ENCODE measurements at regions not wholly inside any gene's neighbourhood (a gene's known extent, or its start where the extent isn't known, plus 50 kb on each side); places are given as distances from the start of the nearest gene placed in this dataset.
"Not testable (repeated sequence)": the region's sequence is repeated elsewhere in the genome, so short reads cannot be mapped to it uniquely, and the experiment has no call there.

DNA sequence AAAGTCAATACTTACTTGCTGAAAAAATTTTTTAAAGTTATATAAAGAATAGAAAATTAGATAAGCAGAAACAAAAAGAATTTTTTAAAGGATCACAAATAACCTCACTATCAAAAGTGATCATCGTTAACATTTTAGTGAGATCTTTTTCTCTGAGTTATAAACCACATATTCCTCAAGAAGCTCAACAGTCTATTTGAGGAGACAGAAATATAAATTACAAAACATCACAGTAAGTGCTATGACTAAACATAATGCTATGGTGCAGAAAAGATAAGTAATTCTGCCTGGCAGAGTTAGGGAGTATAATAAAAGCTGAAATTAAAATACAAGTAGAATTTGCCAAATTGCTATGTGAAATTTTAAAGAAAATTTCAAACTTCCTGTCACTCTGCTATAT, 226.7 kb downstream of the LMBRD1 start:
- H3K27me3 ChIP-seq (ENCODE audit: control insufficient read depth, insufficient read depth, low read length), result no peaks in the 10 kb centered on the region
- H3K4me3 ChIP-seq (ENCODE audit: insufficient read depth, low read depth, low read length), result no peak overlapping the region
- no peaks in the 10 kb centered on the region for H3K36me3 ChIP-seq (replicated peaks; ENCODE audit: control insufficient read depth, insufficient read depth, low read length)
- DNase-seq, result no peak

DNA sequence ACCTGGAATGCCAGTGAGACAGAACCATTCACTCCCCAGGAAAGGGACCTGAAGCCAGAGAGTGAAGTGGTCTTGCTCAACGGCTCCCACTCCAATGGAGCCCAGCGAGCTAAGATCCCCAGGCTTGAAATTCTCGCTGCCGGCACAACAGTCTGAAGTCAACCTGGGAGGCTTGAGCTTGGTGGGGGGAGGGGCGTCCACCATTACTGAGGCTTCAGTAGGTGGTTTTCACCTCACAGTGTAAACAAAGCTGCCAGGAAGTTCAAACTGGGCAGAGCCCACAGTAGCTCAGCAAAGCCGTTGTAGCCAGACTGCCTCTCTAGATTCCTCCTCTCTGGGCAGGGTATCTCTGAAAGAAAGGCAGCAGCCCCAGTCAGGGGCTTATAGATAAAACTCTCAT, 236.2 kb downstream of the LMBRD1 start:
- H3K4me3 ChIP-seq (ENCODE audit: insufficient read depth, low read depth, low read length); H3K27me3 ChIP-seq (ENCODE audit: control insufficient read depth, insufficient read depth, low read length); DNase-seq; H3K36me3 ChIP-seq (replicated peaks; ENCODE audit: control insufficient read depth, insufficient read depth, low read length): not testable (repeated sequence)

DNA sequence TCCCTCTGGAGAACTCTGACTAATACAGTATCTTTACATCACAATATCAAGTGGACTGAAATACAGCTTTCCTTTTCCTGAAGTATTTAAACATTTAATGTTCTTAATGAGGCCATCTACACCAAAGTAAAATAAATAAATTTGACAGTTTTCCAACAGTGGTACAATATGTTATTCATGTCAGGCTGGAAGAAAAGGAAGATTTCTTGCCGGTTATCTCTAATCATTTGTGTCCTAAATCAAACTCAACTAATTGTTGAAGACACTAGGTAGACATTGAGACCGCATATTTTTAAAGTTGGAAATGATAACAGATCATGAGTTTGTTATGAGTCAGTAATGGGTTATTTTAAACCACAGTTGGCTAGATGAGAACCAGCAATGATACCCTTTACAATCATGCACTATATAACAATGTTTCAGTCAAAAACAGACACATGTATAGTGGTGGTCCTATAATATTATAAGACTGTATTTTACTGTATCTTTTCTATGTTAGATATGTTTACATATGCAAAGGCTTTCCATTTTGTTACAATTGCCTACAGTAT, 241.6 kb downstream of the LMBRD1 start:
- no peak for DNase-seq
- no peak overlapping the region for H3K4me3 ChIP-seq (ENCODE audit: insufficient read depth, low read depth, low read length)
- no peaks in the 10 kb centered on the region for H3K27me3 ChIP-seq (ENCODE audit: control insufficient read depth, insufficient read depth, low read length)
- H3K36me3 ChIP-seq (replicated peaks; ENCODE audit: control insufficient read depth, insufficient read depth, low read length), result no peaks in the 10 kb centered on the region

DNA sequence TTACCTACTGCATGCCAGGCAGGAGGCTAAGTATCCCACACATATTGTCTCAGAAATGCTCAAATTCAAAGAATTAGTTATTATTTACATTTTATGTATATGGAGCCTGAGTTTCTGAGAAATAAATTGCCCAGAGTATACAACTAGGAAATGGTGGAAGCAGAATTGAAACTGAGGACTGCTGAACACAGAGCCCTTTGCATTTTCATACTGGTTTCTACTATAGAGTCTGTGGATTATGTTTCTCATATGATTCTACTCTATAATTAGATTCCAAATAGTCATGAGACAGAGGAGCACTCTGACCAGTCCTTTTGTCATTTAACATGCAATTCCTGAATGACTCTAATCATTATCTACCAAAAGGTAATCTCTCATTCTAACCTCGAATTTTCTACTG, 254.3 kb downstream of the LMBRD1 start:
- H3K27me3 ChIP-seq (ENCODE audit: control insufficient read depth, insufficient read depth, low read length), result no peaks in the 10 kb centered on the region
- H3K36me3 ChIP-seq (replicated peaks; ENCODE audit: control insufficient read depth, insufficient read depth, low read length), result no peaks in the 10 kb centered on the region
- no peak overlapping the region for H3K4me3 ChIP-seq (ENCODE audit: insufficient read depth, low read depth, low read length)
- DNase-seq, result no peak

DNA sequence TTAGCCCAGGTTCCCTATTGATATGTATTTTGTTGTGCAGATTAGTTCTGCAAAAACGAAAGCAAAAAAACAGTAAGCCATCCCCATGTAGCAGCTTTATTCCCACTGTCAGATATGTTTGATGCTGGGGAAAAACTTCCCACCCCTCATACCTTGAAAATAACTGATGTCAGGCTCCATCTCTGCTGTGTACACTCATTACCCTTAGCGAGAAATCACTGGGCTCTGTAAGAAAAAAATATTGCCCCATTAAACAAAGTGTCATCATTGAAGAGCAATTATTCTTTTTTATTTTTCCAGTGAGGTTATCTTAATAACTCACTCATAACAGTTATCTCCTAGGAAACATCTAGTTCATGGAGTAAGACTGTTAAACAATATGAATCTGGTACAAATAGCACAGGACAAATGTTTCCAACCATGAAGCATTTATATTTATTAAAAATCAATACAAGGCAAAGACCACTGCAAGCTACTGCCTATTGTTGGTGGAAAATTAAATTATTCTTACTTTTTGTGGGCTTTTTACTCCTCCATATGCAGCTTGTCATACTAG, 268.8 kb downstream of the LMBRD1 start:
- no peaks in the 10 kb centered on the region for H3K36me3 ChIP-seq (replicated peaks; ENCODE audit: control insufficient read depth, insufficient read depth, low read length)
- DNase-seq, result no peak
- H3K4me3 ChIP-seq (ENCODE audit: insufficient read depth, low read depth, low read length), result no peak overlapping the region
- H3K27me3 ChIP-seq (ENCODE audit: control insufficient read depth, insufficient read depth, low read length), result no peaks in the 10 kb centered on the region

DNA sequence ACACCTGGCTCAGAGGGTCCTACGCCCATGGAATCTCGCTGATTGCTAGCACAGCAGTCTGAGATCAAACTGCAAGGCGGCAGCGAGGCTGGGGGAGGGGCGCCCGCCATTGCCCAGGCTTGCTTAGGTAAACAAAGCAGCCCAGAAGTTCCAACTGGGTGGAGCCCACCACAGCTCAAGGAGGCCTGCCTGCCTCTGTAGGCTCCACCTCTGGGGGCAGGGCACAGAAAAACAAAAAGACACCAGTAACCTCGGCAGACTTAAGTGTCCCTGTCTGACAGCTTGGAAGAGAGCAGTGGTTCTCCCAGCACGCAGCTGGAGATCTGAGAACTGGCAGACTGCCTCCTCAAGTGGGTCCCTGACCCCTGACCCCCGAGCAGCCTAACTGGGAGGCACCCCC, 281.3 kb downstream of the LMBRD1 start:
- H3K4me3 ChIP-seq (ENCODE audit: insufficient read depth, low read depth, low read length), result peak overlapping the region; percentile 43
- H3K27me3 ChIP-seq (ENCODE audit: control insufficient read depth, insufficient read depth, low read length); H3K36me3 ChIP-seq (replicated peaks; ENCODE audit: control insufficient read depth, insufficient read depth, low read length); DNase-seq: not testable (repeated sequence)

DNA sequence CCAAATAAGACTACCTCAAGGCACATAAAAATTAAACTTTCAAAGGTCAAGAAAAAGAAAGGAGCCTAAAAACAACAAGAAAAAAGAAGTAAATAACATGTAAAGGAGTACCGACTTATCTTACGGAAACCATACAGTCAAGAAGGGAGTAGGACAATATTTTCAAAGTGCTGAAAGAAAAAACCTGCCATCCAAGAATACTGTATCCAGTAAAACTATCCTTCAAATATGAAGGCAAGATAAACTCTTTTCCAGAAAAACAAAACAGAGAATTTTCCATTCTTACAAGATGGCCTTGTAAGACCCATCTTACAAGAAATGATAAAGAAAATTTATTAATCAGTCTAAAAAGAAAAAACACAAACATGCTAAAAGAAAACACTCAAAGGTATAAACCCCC, 302.2 kb downstream of the LMBRD1 start:
- H3K27me3 ChIP-seq (ENCODE audit: control insufficient read depth, insufficient read depth, low read length), result no peaks in the 10 kb centered on the region
- no peak for DNase-seq
- H3K36me3 ChIP-seq (replicated peaks; ENCODE audit: control insufficient read depth, insufficient read depth, low read length), result no peaks in the 10 kb centered on the region
- no peak overlapping the region for H3K4me3 ChIP-seq (ENCODE audit: insufficient read depth, low read depth, low read length)

DNA sequence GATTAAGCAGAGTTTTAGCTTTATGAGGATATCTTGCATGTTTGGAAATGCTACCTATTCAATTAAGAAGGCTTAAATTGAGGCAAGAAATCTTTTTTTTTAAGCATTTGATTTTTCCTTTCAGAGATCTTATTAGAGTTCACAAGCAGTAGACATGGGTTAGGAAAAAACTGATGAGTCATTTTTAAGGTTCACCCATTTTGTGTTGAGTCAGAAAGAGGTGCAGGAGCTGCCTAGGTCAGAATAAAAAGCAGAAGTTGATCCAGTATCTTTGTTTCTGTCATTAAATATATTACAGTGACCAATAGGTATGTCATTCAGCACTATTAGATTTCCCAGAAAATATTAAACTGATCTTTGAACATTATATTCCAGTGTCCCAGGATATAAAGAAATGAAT, 306.8 kb downstream of the LMBRD1 start:
- H3K27me3 ChIP-seq (ENCODE audit: control insufficient read depth, insufficient read depth, low read length), result no peaks in the 10 kb centered on the region
- H3K4me3 ChIP-seq (ENCODE audit: insufficient read depth, low read depth, low read length), result no peak overlapping the region
- H3K36me3 ChIP-seq (replicated peaks; ENCODE audit: control insufficient read depth, insufficient read depth, low read length), result no peaks in the 10 kb centered on the region
- DNase-seq, result no peak

DNA sequence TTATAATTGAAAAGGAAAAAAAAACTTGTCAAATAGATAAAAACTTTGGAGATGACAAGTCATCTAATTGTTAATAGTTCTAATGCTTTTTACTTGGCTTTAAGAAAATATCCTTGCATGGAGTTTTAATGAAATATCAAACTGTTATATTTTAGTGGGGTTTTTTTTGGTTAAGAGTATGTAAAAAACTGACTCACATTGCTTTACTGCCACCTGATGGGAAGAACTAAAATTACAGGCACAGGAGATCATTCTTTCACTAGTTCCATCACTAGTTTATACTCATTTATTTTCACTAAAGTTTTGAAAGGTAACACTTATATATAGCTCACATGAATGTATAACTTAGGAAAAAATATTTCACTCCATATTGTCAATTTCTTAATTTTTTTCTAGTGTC, 309.1 kb downstream of the LMBRD1 start:
- H3K4me3 ChIP-seq (ENCODE audit: insufficient read depth, low read depth, low read length), result no peak overlapping the region
- H3K36me3 ChIP-seq (replicated peaks; ENCODE audit: control insufficient read depth, insufficient read depth, low read length), result no peaks in the 10 kb centered on the region
- no peaks in the 10 kb centered on the region for H3K27me3 ChIP-seq (ENCODE audit: control insufficient read depth, insufficient read depth, low read length)
- DNase-seq, result peak; percentile 21

DNA sequence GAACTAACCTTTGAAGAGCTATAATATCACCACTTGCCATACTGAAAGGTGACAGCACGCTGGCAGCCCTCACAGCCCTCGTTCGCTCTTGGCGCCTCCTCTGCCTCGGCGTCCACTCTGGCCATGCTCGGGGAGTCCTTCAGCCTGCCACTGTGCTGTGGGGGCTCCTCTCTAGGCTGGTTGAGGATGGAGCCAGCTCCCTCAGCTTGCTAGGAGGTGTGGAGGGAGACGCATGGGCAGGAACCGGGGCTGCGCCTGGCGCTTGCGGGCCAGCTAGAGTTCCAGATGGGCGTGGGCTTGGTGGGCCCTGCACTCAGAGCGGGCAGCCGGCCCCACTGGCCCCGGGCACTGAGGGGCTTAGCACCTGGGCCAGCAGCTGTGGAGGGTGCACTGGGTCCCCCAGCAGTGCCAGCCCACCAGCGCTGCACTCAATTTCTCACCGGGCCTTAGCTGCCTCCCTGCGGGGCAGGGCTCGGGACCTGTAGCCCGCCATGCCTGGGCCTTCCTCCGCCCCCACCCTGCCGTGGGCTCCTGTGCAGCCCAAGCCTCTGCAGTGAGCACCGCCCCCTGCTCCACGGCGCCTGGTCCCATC, 329.7 kb downstream of the LMBRD1 start:
- Histone ChIP-seq H3K4me3 (ENCODE audit: insufficient read depth, low read depth, low read length) (no peak overlapping the region), H3K27me3 (ENCODE audit: control insufficient read depth, insufficient read depth, low read length) (no peaks in the 10 kb centered on the region), H3K36me3 (replicated peaks; ENCODE audit: control insufficient read depth, insufficient read depth, low read length) (no peaks in the 10 kb centered on the region)

DNA sequence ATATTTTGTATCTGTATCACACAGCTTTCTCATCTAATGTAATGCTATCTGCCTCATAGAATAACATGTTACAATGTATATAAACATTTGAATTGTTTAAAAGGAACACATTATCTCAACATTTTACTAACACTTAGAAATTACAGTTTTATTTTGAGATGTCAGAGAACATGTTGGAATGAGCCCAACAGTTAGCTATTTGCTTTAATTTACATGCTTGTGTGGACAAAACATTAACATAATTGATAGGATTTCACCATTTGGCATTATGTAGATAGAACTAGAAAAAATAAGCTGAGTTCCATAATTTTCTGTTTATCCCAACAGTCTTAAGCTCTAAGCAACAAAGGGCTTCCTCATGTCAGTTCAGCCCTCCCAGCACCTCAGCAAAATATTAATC, 330.9 kb downstream of the LMBRD1 start:
- Histone ChIP-seq H3K27me3 (ENCODE audit: control insufficient read depth, insufficient read depth, low read length) (no peaks in the 10 kb centered on the region), H3K4me3 (ENCODE audit: insufficient read depth, low read depth, low read length) (no peak overlapping the region), H3K36me3 (replicated peaks; ENCODE audit: control insufficient read depth, insufficient read depth, low read length) (no peaks in the 10 kb centered on the region)
- DNase-seq, result no peak

More for the DNA sequence above, 329.7 kb downstream of the LMBRD1 start:
- DNase-seq, result no peak

DNA sequence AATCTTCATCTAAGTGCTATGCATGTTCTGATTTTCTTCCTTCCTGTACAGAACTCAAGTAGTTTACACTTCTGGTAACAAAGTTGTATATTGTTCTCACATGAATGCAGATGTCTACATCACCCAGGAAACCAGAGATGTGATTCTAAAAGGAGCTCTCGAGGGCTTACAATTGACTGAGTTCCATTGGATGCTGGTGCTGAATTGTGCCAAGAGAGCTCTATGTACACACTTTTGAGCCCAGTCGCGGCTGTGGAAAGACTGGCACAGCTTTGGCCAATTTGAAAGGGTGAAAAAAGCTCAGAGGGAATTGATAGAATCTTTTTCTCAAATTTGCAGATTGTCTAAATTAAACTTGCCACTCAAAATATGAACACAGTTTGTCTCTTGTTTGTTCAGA, 340.7 kb downstream of the LMBRD1 start:
- Histone ChIP-seq H3K27me3 (ENCODE audit: control insufficient read depth, insufficient read depth, low read length) (no peaks in the 10 kb centered on the region), H3K36me3 (replicated peaks; ENCODE audit: control insufficient read depth, insufficient read depth, low read length) (no peaks in the 10 kb centered on the region), H3K4me3 (ENCODE audit: insufficient read depth, low read depth, low read length) (no peak overlapping the region)
- no peak for DNase-seq

DNA sequence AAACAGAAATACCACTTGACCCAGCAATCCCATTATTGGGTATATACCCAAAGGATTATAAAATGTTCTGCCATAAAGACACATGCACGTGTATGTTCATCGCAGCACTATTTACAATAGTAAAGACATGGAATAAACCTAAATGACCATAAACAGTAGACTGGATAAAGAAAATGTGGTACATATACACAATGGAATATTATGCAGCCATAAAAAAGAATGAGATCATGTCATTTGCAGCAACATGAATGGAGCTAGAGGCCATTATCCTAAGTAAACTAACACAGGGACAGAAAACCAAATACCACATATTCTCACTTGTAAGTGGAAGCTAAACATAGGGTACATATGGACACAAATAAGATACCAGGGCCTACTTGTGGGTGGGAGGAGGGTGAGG, 342.2 kb downstream of the LMBRD1 start:
- H3K27me3 ChIP-seq (ENCODE audit: control insufficient read depth, insufficient read depth, low read length); H3K36me3 ChIP-seq (replicated peaks; ENCODE audit: control insufficient read depth, insufficient read depth, low read length); DNase-seq; H3K4me3 ChIP-seq (ENCODE audit: insufficient read depth, low read depth, low read length): not testable (repeated sequence)

DNA sequence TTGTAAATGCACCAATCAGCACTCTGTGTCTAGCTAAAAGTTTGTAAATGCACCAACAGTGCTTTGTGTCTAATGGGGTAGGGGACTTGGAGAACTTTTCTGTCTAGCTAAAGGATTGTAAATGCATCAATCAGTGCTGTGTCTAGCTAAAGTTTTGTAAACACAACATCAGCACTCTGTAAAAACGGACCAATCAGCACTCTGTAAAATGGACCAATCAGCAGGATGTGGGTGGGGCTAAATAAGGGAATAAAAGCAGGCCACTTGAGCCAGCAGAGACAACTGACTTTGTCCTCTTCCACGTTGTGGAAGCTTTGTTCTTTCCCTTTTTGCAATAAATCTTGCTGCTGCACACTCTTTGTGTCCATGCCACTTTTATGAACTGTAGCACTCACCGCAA, 346.3 kb downstream of the LMBRD1 start:
- not testable (repeated sequence) for DNase-seq; H3K27me3 ChIP-seq (ENCODE audit: control insufficient read depth, insufficient read depth, low read length); H3K4me3 ChIP-seq (ENCODE audit: insufficient read depth, low read depth, low read length)

DNA sequence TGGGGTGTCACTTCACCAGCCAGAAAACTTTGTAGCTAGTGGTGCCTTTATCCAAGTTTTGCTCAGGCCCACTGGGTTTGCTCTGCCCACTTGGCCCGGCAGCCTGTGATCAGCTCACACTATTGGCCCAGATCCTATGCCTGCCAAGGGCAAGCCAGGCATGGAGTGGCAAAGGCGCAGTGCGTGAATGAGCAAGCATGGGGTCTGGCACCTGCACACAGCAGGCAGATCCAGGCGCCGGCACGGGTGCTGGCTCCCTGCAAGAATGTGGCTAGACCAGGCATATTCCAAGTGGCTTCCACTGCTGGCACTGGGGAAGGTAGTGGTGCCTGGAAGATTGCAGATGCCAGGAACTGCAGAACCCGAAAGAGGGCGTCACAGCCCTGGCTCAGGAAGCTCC, 346.9 kb downstream of the LMBRD1 start:
- no peak overlapping the region for H3K4me3 ChIP-seq (ENCODE audit: insufficient read depth, low read depth, low read length)
- H3K27me3 ChIP-seq (ENCODE audit: control insufficient read depth, insufficient read depth, low read length), result no peaks in the 10 kb centered on the region
- H3K36me3 ChIP-seq (replicated peaks; ENCODE audit: control insufficient read depth, insufficient read depth, low read length), result no peaks in the 10 kb centered on the region
- no peak for DNase-seq

More for the DNA sequence above, 346.3 kb downstream of the LMBRD1 start:
- not testable (repeated sequence) for H3K36me3 ChIP-seq (replicated peaks; ENCODE audit: control insufficient read depth, insufficient read depth, low read length)
